Neutrophil (primary cell): ENCODE measurements at regions not wholly inside any gene's neighbourhood (a gene's known extent, or its start where the extent isn't known, plus 50 kb on each side); places are given as distances from the start of the nearest gene placed in this dataset.

ENCODE experiments used
- H3K27ac ChIP-seq: fragments of 200-600 bp; sonication (generic); 2 replicates; pipeline ENCODE4 v1.5.1; 2016; ENCODE audit warnings: mild to moderate bottlenecking, moderate library complexity
- H3K27me3 ChIP-seq: fragments of 200-600 bp; sonication (generic); 2 replicates; pipeline ENCODE4 v1.6.0; 2016; ENCODE audit warnings: mild to moderate bottlenecking
- H3K36me3 ChIP-seq: fragments of 200-600 bp; sonication (generic); 2 replicates; pipeline ENCODE4 v1.5.1; 2017
- H3K4me1 ChIP-seq, 2 experiments: fragments of 200-600 bp in 1 of 2; sonication (generic) in 1 of 2; 1 replicate in 1 of 2; 2 replicates in 1 of 2; pipeline versions ENCODE4 v1.5.1 to v1.6.1; 2013 to 2016; ENCODE audit warnings: low read depth in 1 of 2, low read length in 1 of 2, mild to moderate bottlenecking in 1 of 2, moderate library complexity in 1 of 2; ENCODE audit not compliant: control insufficient read depth in 1 of 2, insufficient read depth in 1 of 2
- H3K4me3 ChIP-seq, 2 experiments: fragments of 200-600 bp in 1 of 2; sonication (generic) in 1 of 2; 1 replicate in 1 of 2; 2 replicates in 1 of 2; pipeline ENCODE4 v1.5.1; 2013 to 2016; ENCODE audit warnings: low read depth in 1 of 2, low read length in 1 of 2, mild to moderate bottlenecking in 1 of 2, moderate library complexity in 1 of 2
- H3K9me3 ChIP-seq: fragments of 200-600 bp; sonication (generic); 2 replicates; pipeline ENCODE4 v1.5.1; 2016
- TF ChIP-seq, protein P1 (sequence below): fragments of 200-600 bp; sonication (generic); IDR thresholded peaks from 2 replicates; pipeline ENCODE4 v1.5.1; 2016; ENCODE audit warnings: antibody characterized with exemption

DNA sequence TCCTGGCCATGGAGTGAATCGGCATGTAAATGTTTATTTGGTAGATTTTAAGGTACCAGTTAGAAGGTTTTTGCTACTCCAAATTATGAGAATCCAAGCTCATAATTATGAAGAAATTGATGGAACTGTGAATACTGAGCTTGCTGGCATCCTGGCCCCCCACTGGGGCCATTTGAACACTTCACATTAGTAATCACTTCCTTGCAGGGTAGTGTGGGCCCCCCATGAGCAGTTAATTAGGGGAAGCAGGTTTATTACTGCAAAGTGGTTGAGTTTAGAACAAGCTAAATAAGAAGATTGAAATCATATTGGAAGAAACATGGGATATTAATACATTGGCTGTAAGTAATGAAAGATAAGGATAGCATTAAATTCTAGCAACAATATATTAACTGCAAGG lies 86.7 kb downstream of the S1PR1 start:
- TF ChIP-seq, protein P1, sequence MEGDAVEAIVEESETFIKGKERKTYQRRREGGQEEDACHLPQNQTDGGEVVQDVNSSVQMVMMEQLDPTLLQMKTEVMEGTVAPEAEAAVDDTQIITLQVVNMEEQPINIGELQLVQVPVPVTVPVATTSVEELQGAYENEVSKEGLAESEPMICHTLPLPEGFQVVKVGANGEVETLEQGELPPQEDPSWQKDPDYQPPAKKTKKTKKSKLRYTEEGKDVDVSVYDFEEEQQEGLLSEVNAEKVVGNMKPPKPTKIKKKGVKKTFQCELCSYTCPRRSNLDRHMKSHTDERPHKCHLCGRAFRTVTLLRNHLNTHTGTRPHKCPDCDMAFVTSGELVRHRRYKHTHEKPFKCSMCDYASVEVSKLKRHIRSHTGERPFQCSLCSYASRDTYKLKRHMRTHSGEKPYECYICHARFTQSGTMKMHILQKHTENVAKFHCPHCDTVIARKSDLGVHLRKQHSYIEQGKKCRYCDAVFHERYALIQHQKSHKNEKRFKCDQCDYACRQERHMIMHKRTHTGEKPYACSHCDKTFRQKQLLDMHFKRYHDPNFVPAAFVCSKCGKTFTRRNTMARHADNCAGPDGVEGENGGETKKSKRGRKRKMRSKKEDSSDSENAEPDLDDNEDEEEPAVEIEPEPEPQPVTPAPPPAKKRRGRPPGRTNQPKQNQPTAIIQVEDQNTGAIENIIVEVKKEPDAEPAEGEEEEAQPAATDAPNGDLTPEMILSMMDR: no peak
- Histone ChIP-seq H3K9me3 (no peaks in the 10 kb centered on the region), H3K36me3 (no peaks in the 10 kb centered on the region), H3K27ac (no peak overlapping the region), H3K27me3 (no peaks in the 10 kb centered on the region), H3K4me3 (no peak overlapping the region), H3K4me1 (no peaks in the 10 kb centered on the region)

DNA sequence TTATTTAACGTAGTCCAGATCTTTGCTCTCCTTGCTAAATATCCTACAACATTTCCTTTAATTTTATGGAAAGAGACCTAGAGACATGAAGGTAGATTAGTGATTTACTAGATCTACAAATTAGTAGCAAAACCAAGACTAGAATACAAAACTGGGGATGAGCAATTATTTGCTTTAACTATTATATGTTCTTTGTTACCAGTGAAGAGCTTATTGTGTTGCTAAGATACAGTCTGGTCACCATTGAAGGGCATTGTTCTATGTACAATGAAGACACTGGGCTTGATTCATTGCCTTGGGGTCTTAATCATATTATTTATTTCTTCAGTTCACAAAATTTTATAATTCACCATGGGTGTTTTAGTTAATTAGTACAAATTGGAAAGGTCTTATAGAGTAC lies 88.3 kb downstream of the S1PR1 start:
- Histone ChIP-seq H3K36me3 (no peaks in the 10 kb centered on the region), H3K27ac (no peak overlapping the region), H3K9me3 (no peaks in the 10 kb centered on the region), H3K27me3 (no peaks in the 10 kb centered on the region), H3K4me3 (no peak overlapping the region), H3K4me1 (no peaks in the 10 kb centered on the region)
- TF ChIP-seq, protein P1: no peak

DNA sequence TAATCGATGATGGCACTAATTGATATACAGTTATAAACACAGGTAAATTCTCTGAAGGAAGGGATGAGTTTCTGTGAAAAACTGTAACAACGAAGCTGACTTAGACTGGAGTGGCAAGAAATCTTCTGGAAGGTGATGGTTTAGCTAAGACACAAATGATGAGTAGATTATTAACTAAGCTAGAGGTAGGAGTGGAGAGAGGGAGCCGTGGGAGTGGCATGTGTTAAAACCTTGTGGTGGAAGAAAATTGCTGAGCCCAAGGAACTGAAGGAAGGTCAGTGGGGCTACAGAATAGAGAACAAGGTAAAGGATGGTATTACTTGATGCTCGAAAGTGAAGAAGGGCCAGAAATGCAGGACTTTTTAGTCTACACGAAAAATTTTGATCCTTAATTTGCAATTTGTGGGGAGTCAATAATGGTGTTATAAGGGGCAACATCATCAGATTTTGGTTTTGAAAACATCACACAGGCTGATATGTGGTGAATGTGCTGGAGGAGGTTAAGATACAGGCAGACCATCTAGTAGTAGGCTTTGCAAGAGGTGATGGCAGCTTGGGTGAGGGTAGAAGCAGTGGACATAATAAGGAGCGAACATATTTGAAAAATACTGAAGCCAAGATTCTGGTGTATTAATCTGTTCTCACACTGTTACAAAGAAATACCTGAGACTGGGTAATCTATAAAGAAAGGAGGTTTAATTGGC lies 93.8 kb downstream of the S1PR1 start:
- TF ChIP-seq, protein P1: no peak
- Histone ChIP-seq H3K27ac (no peak overlapping the region), H3K27me3 (no peaks in the 10 kb centered on the region), H3K4me3 (no peak overlapping the region), H3K4me1 (no peaks in the 10 kb centered on the region), H3K9me3 (peaks cover 6% of the 10 kb centered on the region), H3K36me3 (no peaks in the 10 kb centered on the region)

DNA sequence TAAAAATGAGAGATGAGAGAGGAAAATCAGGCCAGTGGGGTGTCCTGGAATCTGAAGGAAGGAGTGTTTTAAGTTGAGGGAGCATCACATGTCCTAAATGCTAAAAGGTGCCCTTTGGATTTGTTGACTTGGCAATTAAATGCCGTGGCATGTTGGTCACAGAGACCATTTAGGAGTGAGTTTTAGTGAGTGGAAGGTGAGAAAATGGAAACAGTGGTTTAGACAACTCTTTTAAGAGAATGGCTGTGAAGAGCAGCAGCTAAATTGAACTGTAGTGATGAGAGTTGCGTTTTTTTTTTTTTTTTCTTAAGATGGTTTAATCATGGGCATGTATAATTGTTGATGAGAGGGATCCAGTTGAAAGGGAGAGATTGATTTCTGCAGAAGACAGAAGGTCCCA lies 95.0 kb downstream of the S1PR1 start:
- no peaks in the 10 kb centered on the region for H3K4me1 ChIP-seq
- H3K36me3 ChIP-seq: no peaks in the 10 kb centered on the region
- TF ChIP-seq, protein P1: no peak
- no peak overlapping the region for H3K27ac ChIP-seq
- H3K27me3 ChIP-seq: no peaks in the 10 kb centered on the region
- peaks cover 6% of the 10 kb centered on the region for H3K9me3 ChIP-seq
- no peak overlapping the region for H3K4me3 ChIP-seq

DNA sequence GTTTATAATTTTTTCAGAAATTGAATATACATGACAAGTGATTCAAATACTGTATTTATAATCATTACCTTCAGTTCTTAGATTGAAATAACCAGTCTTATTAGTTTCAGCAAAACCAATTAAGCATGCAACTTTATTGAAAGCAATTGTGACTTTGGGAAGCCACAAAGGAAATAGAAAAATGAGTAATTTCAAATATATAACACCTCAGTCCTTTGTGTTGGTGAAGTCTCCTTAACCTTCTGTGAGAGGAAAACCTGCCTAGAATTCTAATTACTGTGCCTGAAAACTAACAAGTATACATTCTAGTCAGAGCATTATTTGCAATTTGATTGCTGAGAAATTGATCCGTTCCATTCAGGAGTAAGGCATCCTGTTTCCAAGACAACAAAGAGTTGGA lies 95.8 kb downstream of the S1PR1 start:
- no peaks in the 10 kb centered on the region for H3K4me1 ChIP-seq
- no peaks in the 10 kb centered on the region for H3K36me3 ChIP-seq
- no peak overlapping the region for H3K27ac ChIP-seq
- TF ChIP-seq, protein P1: no peak
- no peak overlapping the region for H3K4me3 ChIP-seq
- H3K9me3 ChIP-seq: peaks cover 6% of the 10 kb centered on the region
- no peaks in the 10 kb centered on the region for H3K27me3 ChIP-seq
